HEK293 (cell line): ENCODE measurements at regions not wholly inside any gene's neighbourhood (a gene's known extent, or its start where the extent isn't known, plus 50 kb on each side); places are given as distances from the start of the nearest gene placed in this dataset.

Experiments
- CTCF ChIA-PET: fragments of 350-600 bp; formaldehyde crosslinking; extraction: SDS; loops from one replicate; lab custom pipeline; 2021; ENCODE audit warnings: antibody characterized with exemption; lab: Yijun Ruan, JAX
- POLR2A ChIA-PET: fragments of 300-600 bp; formaldehyde crosslinking; extraction: SDS; loops from one replicate; lab custom pipeline; 2020; ENCODE audit warnings: antibody characterized with exemption, inconsistent platforms; lab: Yijun Ruan, JAX
- H3K27ac ChIP-seq: fragments of 200-500 bp; sonication (Bioruptor generic); 2 replicates; pipeline ENCODE4 v1.5.1; 2014; ENCODE audit warnings: low read depth, low read length, control low read depth, inconsistent platforms; ENCODE audit errors: extremely low read depth
- H3K36me3 ChIP-seq, 2 experiments: fragments of 200-500 bp in 1 of 2; sonication (Bioruptor generic) in 1 of 2; 1 replicate in 1 of 2; 2 replicates in 1 of 2; pipeline ENCODE4 v1.5.1; 2014 to 2017; ENCODE audit warnings: inconsistent platforms in 2 of 2, low read length in 2 of 2; ENCODE audit not compliant: control insufficient read depth in 2 of 2, insufficient read depth in 1 of 2
- H3K4me1 ChIP-seq: fragments of 200-500 bp; sonication (Bioruptor generic); 2 replicates; pipeline ENCODE4 v1.5.1; 2014; ENCODE audit warnings: mild to moderate bottlenecking, low read length, inconsistent platforms; ENCODE audit not compliant: control insufficient read depth, insufficient read depth
- H3K4me3 ChIP-seq: 2 replicates; pipeline ENCODE4 v1.5.1; 2011; ENCODE audit warnings: low read depth, mild to moderate bottlenecking, control low read depth, low read length, moderate library complexity
- H3K9me3 ChIP-seq: fragments of 200-500 bp; sonication (Bioruptor generic); 2 replicates; pipeline ENCODE4 v1.5.1; 2014; ENCODE audit warnings: low read depth, low read length, inconsistent platforms; ENCODE audit not compliant: control insufficient read depth, insufficient read depth
- BCL11A ChIP-seq: fragments of 450-650 bp; formaldehyde crosslinking; IDR thresholded peaks from 2 replicates; pipeline ENCODE4 v1.5.1; 2016; ENCODE audit warnings: low read depth, missing biosample characterization, missing genetic modification characterization
- EGR2 ChIP-seq: fragments of 450-650 bp; formaldehyde crosslinking; IDR thresholded peaks from 2 replicates; pipeline ENCODE4 v1.5.1; 2016; ENCODE audit warnings: low read depth, missing biosample characterization, missing genetic modification characterization
- KLF1 ChIP-seq: fragments of 450-650 bp; formaldehyde crosslinking; IDR thresholded peaks from 2 replicates; pipeline ENCODE4 v1.5.1; 2016; ENCODE audit warnings: missing biosample characterization, missing genetic modification characterization
- TCF7L2 ChIP-seq: IDR thresholded peaks from 2 replicates; pipeline ENCODE4 v1.6.1; 2011; ENCODE audit warnings: low read depth, mild to moderate bottlenecking, inconsistent platforms, low read length, moderate library complexity, borderline replicate concordance
- TRIM28 ChIP-seq: IDR thresholded peaks from 2 replicates; pipeline ENCODE4 v1.6.1; 2011; ENCODE audit warnings: low read length, control low read depth, borderline replicate concordance
- ZBTB8A ChIP-seq: fragments of 450-650 bp; formaldehyde crosslinking; IDR thresholded peaks from 2 replicates; pipeline ENCODE4 v1.5.1; 2016; ENCODE audit warnings: missing biosample characterization, missing genetic modification characterization
- ZEB2 ChIP-seq: fragments of 450-650 bp; formaldehyde crosslinking; IDR thresholded peaks from 2 replicates; pipeline ENCODE4 v1.5.1; 2016; ENCODE audit warnings: missing biosample characterization, missing genetic modification characterization
- ZFHX2 ChIP-seq: fragments of 450-650 bp; formaldehyde crosslinking; conservative IDR thresholded peaks from 2 replicates; pipeline ENCODE4 v1.5.1; 2016; ENCODE audit warnings: missing biosample characterization, missing genetic modification characterization
- ZIC2 ChIP-seq: fragments of 450-650 bp; formaldehyde crosslinking; IDR thresholded peaks from 2 replicates; pipeline ENCODE4 v1.5.1; 2016; ENCODE audit warnings: missing biosample characterization, missing genetic modification characterization
- ZNF10 ChIP-seq: fragments of 450-650 bp; formaldehyde crosslinking; IDR thresholded peaks from 2 replicates; pipeline ENCODE4 v1.5.1; 2017; ENCODE audit warnings: missing biosample characterization, missing genetic modification characterization
- ZNF423 ChIP-seq: fragments of 450-650 bp; formaldehyde crosslinking; IDR thresholded peaks from 2 replicates; pipeline ENCODE4 v1.5.1; 2016; ENCODE audit warnings: missing biosample characterization, missing genetic modification characterization
- ZNF549 ChIP-seq: fragments of 450-650 bp; IDR thresholded peaks from 2 replicates; pipeline ENCODE4 v1.5.1; 2018; ENCODE audit warnings: missing biosample characterization, missing genetic modification characterization, mild to moderate bottlenecking, inconsistent platforms, moderate library complexity
- ZNF596 ChIP-seq: fragments of 450-650 bp; IDR thresholded peaks from 2 replicates; pipeline ENCODE4 v1.5.0; 2018; ENCODE audit warnings: missing biosample characterization, mild to moderate bottlenecking, missing genetic modification characterization, moderate library complexity
- ZNF776 ChIP-seq: fragments of 450-650 bp; formaldehyde crosslinking; IDR thresholded peaks from 2 replicates; pipeline ENCODE4 v1.5.0; 2017; ENCODE audit warnings: missing biosample characterization, missing genetic modification characterization, borderline replicate concordance
- TF ChIP-seq, protein P1 (sequence below): fragments of 450-650 bp; formaldehyde crosslinking; IDR thresholded peaks from 2 replicates; pipeline ENCODE4 v1.5.1; 2017; ENCODE audit warnings: missing biosample characterization, missing genetic modification characterization
- TF ChIP-seq, protein P2 (sequence below): fragments of 450-650 bp; formaldehyde crosslinking; IDR thresholded peaks from 2 replicates; pipeline ENCODE4 v1.5.1; 2017; ENCODE audit warnings: missing biosample characterization, missing genetic modification characterization

DNA sequence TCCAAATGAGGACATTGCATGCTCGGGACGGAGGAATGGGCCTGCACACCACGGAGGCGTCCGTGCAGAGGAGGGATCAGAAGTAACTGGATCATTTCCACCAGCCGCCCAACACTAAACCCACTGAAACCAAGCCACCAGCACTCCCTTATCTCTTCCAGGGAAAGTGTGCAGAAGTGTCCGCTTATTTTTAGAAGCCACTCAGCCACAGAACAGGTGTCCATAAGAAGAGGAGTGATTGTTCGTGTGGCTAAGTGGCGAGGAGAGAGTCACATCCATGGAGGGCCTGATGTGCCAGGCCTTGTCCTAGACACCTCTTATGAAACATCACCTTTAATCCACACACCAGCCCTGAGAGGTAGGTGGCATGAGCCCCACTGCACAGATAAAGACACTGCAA, 407.9 kb upstream of the NPVF start:
- TF ChIP-seq ZEB2 (tag by site-specific recombination) (no peak), EGR2 (tag by site-specific recombination) (0 out of 2 replicates have a peak, but pooled peaks have one; percentile 19)
- no peaks in the 10 kb centered on the region for H3K36me3 ChIP-seq
- CTCF ChIA-PET, result no interaction called here
- H3K4me1 ChIP-seq, result no peaks in the 10 kb centered on the region; the same call in 1 of the 2 replicates
- H3K9me3 ChIP-seq, result no peaks in the 10 kb centered on the region
- POLR2A ChIA-PET, result no interaction called here
- no peak overlapping the region for H3K4me3 ChIP-seq
- H3K27ac ChIP-seq, result no peak overlapping the region

DNA sequence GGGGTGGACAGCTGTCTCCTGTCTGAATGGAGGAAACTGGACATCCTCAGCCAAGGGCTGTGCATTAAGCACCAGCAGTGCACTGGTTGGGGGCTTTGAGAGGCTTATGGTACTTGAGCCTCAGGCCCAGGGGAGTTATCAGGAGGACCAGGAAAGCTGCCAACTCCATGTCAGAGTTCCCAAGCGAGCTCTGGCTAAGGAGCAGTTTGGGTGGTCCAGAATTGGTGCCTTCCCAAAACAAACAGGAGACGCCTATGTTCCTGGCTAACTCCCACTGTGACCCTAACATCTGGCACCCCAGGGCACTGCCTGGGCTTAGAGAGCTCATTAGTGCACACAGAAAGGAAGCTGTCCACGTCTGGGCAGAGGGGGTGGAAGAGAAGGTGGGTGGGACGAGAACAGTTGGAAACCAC, 408.6 kb upstream of the NPVF start:
- Histone ChIP-seq H3K4me1 (no peaks in the 10 kb centered on the region; the same call in 1 of the 2 replicates), H3K4me3 (no peak overlapping the region), H3K36me3 (no peaks in the 10 kb centered on the region), H3K27ac (no peak overlapping the region), H3K9me3 (no peaks in the 10 kb centered on the region)
- CTCF ChIA-PET, result no interaction called here
- peak; percentile 97 for TF ChIP-seq ZFHX2
- TF ChIP-seq ZBTB8A (tag by site-specific recombination), result peak; percentile 39; the same call in 1 of the 2 replicates
- TF ChIP-seq ZNF10, result no peak
- TF ChIP-seq TCF7L2, result no peak
- TF ChIP-seq EGR2 (tag by site-specific recombination), result peak; percentile 86
- no peak for TF ChIP-seq ZNF776 (tag by site-specific recombination)
- TF ChIP-seq BCL11A (tag by site-specific recombination), result no peak
- TF ChIP-seq ZNF423 (tag by site-specific recombination), result 0 out of 2 replicates have a peak, but pooled peaks have one; percentile 23
- peak; percentile 94 for TF ChIP-seq ZIC2 (tag by site-specific recombination)
- peak; percentile 86 for TF ChIP-seq KLF1 (tag by site-specific recombination)
- POLR2A ChIA-PET, result no interaction called here

DNA sequence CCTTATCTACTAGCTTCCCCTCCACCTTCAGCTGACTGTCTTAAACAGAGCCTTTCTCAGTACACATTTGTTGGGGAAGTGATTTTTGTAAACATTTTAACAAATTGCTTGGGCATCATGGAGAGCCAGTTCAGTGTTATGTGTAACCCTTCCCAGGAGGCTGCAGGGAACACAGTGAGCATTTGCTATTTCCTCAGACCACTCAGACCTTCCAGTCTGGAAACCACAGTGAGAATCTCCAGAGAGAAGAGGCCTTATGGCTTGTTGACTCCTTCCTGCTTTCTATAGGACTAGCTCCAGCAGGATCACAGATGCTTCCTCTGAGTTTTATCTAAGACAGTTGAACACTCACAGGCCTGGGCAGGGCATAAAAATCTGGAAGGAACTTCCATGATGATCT, 409.8 kb upstream of the NPVF start:
- Histone ChIP-seq H3K27ac (no peak overlapping the region), H3K4me3 (no peak overlapping the region), H3K4me1 (no peaks in the 10 kb centered on the region; the same call in 1 of the 2 replicates), H3K9me3 (no peaks in the 10 kb centered on the region), H3K36me3 (no peaks in the 10 kb centered on the region)
- ChIA-PET POLR2A (no interaction called here), CTCF (interaction anchor here (0.8 kb wide), 1 partner anchor 70 kb away, joined by 3 read pairs; no protein-coding TSS in a partner anchor)
- TF ChIP-seq, protein P1, sequence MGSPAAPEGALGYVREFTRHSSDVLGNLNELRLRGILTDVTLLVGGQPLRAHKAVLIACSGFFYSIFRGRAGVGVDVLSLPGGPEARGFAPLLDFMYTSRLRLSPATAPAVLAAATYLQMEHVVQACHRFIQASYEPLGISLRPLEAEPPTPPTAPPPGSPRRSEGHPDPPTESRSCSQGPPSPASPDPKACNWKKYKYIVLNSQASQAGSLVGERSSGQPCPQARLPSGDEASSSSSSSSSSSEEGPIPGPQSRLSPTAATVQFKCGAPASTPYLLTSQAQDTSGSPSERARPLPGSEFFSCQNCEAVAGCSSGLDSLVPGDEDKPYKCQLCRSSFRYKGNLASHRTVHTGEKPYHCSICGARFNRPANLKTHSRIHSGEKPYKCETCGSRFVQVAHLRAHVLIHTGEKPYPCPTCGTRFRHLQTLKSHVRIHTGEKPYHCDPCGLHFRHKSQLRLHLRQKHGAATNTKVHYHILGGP (tag by site-specific recombination), result no peak

DNA sequence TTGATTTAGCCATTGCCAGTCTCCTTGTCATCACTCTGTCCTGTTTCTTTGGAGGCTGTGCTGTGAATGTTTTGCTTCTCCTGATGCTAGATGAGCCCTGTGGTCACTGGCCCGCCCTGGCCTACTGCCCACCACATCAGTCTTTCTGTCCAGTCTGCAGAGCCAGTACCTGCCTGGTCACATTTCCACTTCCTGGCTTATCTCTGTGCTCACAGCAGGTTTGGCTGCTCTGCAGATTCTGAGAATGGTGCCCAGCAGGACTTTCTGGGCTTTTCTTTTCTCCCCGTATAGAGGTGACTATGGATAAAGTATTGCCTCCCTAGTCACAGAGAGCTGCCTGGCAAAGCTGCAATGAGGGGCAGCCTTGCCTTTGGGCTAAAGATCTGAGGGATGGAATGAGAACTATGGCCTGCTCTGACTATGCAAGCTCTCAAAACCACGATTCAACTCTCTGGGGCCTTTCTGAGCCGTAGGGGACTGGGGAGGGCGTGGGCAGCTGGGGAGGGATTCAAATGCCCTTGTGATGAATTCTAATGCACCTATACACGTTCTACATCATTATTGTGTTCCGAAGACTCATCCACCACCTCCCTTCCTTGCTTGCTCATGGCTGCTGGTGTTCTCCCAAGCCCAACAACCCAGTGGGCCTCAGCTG, 410.4 kb upstream of the NPVF start:
- Histone ChIP-seq H3K27ac (no peak overlapping the region), H3K9me3 (no peaks in the 10 kb centered on the region), H3K4me1 (no peaks in the 10 kb centered on the region; the same call in 1 of the 2 replicates)
- CTCF ChIA-PET, result no interaction called here
- no peak for TF ChIP-seq ZNF549 (tag by site-specific recombination)
- TF ChIP-seq TRIM28, result no peak
- 0 out of 2 replicates have a peak, but pooled peaks have one; percentile 12 for TF ChIP-seq ZIC2 (tag by site-specific recombination)
- TF ChIP-seq, all 188 proteins: peak for 1
- no peak overlapping the region for H3K4me3 ChIP-seq
- POLR2A ChIA-PET, result no interaction called here
- no peaks in the 10 kb centered on the region for H3K36me3 ChIP-seq

DNA sequence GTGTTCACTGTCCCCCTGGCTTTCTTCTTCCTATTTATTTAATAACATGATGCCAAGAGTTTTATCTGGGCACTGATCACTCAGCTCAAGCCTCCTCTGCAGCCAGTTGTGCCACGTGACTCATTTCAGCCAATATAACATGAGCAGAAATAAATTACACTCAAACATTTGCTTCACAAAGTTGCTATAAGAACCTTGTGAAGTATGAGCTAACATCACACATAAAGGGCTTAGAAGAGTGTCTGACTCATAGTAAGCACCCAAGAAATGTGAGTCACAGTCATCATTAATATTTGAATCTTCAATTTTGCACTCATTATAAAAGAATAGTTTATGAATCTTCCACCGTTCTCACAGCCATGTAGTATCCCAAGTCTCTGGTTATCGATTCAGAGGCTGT, 414.6 kb upstream of the NPVF start:
- no peak for TF ChIP-seq ZNF596 (tag by site-specific recombination)
- TF ChIP-seq, protein P2, sequence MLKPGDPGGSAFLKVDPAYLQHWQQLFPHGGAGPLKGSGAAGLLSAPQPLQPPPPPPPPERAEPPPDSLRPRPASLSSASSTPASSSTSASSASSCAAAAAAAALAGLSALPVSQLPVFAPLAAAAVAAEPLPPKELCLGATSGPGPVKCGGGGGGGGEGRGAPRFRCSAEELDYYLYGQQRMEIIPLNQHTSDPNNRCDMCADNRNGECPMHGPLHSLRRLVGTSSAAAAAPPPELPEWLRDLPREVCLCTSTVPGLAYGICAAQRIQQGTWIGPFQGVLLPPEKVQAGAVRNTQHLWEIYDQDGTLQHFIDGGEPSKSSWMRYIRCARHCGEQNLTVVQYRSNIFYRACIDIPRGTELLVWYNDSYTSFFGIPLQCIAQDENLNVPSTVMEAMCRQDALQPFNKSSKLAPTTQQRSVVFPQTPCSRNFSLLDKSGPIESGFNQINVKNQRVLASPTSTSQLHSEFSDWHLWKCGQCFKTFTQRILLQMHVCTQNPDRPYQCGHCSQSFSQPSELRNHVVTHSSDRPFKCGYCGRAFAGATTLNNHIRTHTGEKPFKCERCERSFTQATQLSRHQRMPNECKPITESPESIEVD (tag by site-specific recombination), result no peak
- TF ChIP-seq ZNF549 (tag by site-specific recombination), result no peak
- ChIA-PET CTCF (no interaction called here), POLR2A (no interaction called here)
- Histone ChIP-seq H3K9me3 (no peaks in the 10 kb centered on the region), H3K4me1 (no peaks in the 10 kb centered on the region), H3K36me3 (no peaks in the 10 kb centered on the region), H3K4me3 (no peak overlapping the region), H3K27ac (no peak overlapping the region)
